H9 (cell line): ENCODE measurements at regions not wholly inside any gene's neighbourhood (a gene's known extent, or its start where the extent isn't known, plus 50 kb on each side); places are given as distances from the start of the nearest gene placed in this dataset.

Experiments
- DNase-seq: peaks from one replicate; pipeline ENCODE4 v3.0.0-alpha.2; 2017
- H2AFZ ChIP-seq: one replicate; pipeline ENCODE4 v1.6.1; 2013; ENCODE audit warnings: mild to moderate bottlenecking, low read length, control low read depth, moderate library complexity
- H2AK5ac ChIP-seq: 2 replicates; pipeline ENCODE4 v1.6.1; 2013; ENCODE audit warnings: low read length, control low read depth, mixed read lengths; ENCODE audit not compliant: insufficient read length
- H2BK120ac ChIP-seq: one replicate; pipeline ENCODE4 v1.6.1; 2013; ENCODE audit warnings: low read depth, mild to moderate bottlenecking, low read length, control low read depth, inconsistent platforms; ENCODE audit not compliant: poor library complexity, severe bottlenecking
- H2BK12ac ChIP-seq: 2 replicates; pipeline ENCODE4 v1.6.1; 2013; ENCODE audit warnings: low read length, control low read depth, mixed read lengths, low read depth; ENCODE audit not compliant: insufficient read length
- H2BK15ac ChIP-seq: 2 replicates; pipeline ENCODE4 v1.6.1; 2013; ENCODE audit warnings: low read depth, low read length, control low read depth
- H2BK20ac ChIP-seq: one replicate; pipeline ENCODE4 v1.6.1; 2013; ENCODE audit warnings: low read depth, mild to moderate bottlenecking, low read length, control low read depth, inconsistent platforms; ENCODE audit not compliant: poor library complexity, severe bottlenecking
- H2BK5ac ChIP-seq: 2 replicates; pipeline ENCODE4 v1.6.1; 2013; ENCODE audit warnings: low read length, control low read depth, mixed read lengths; ENCODE audit not compliant: insufficient read length
- H3K14ac ChIP-seq: 2 replicates; pipeline ENCODE4 v1.6.1; 2013; ENCODE audit warnings: low read length, control low read depth; ENCODE audit not compliant: insufficient read depth
- H3K18ac ChIP-seq: 2 replicates; pipeline ENCODE4 v1.6.1; 2013; ENCODE audit warnings: low read depth, mild to moderate bottlenecking, mixed read lengths, low read length, control low read depth; ENCODE audit not compliant: insufficient read length
- H3K23ac ChIP-seq: 2 replicates; pipeline ENCODE4 v1.6.1; 2013; ENCODE audit warnings: low read length, control low read depth, mixed read lengths, low read depth; ENCODE audit not compliant: insufficient read length
- H3K23me2 ChIP-seq: 2 replicates; pipeline ENCODE4 v1.6.1; 2013; ENCODE audit warnings: low read depth, mild to moderate bottlenecking, mixed read lengths, low read length, control low read depth; ENCODE audit not compliant: insufficient read length, poor library complexity, severe bottlenecking
- H3K27ac ChIP-seq: 2 replicates; pipeline ENCODE4 v1.5.1; 2013; ENCODE audit warnings: low read length, control low read depth, mixed read lengths, low read depth; ENCODE audit not compliant: insufficient read length
- H3K27me3 ChIP-seq: 2 replicates; pipeline ENCODE4 v1.6.1; 2013; ENCODE audit warnings: low read length, control low read depth, inconsistent platforms; ENCODE audit not compliant: insufficient read depth
- H3K4ac ChIP-seq: 2 replicates; pipeline ENCODE4 v1.6.1; 2013; ENCODE audit warnings: low read depth, mild to moderate bottlenecking, control low read depth, inconsistent platforms, low read length, moderate library complexity
- H3K4me1 ChIP-seq: 2 replicates; pipeline ENCODE4 v1.6.1; 2013; ENCODE audit warnings: low read length, control low read depth, inconsistent platforms; ENCODE audit not compliant: insufficient read depth
- H3K4me2 ChIP-seq: 2 replicates; pipeline ENCODE4 v1.6.1; 2013; ENCODE audit warnings: low read length, control low read depth, mixed read lengths; ENCODE audit not compliant: insufficient read length, insufficient read depth
- H3K56ac ChIP-seq: 2 replicates; pipeline ENCODE4 v1.6.1; 2013; ENCODE audit warnings: low read depth, mild to moderate bottlenecking, mixed read lengths, low read length, control low read depth; ENCODE audit not compliant: insufficient read length
- H3K79me1 ChIP-seq: 2 replicates; pipeline ENCODE4 v1.6.1; 2013; ENCODE audit warnings: low read depth, mild to moderate bottlenecking, moderate library complexity, low read length, control low read depth, inconsistent platforms; ENCODE audit not compliant: insufficient read depth, poor library complexity, severe bottlenecking
- H3K79me2 ChIP-seq: 2 replicates; pipeline ENCODE4 v1.6.1; 2013; ENCODE audit warnings: low read length, control low read depth, inconsistent platforms; ENCODE audit not compliant: insufficient read depth
- H3K9ac ChIP-seq: 2 replicates; pipeline ENCODE4 v1.6.1; 2013; ENCODE audit warnings: low read length, control low read depth, mixed read lengths; ENCODE audit not compliant: insufficient read length; ENCODE audit errors: extremely low read depth
- H3K9me3 ChIP-seq: one replicate; pipeline ENCODE4 v1.6.1; 2013; ENCODE audit warnings: low read depth, low read length, inconsistent platforms; ENCODE audit not compliant: control insufficient read depth
- H3T11ph ChIP-seq: one replicate; pipeline ENCODE4 v1.6.1; 2013; ENCODE audit warnings: mild to moderate bottlenecking, low read length, control low read depth, inconsistent platforms
- H4K20me1 ChIP-seq: one replicate; pipeline ENCODE4 v1.6.1; 2013; ENCODE audit not compliant: control insufficient read depth, insufficient read length, insufficient read depth
- H4K5ac ChIP-seq: 2 replicates; pipeline ENCODE4 v1.6.1; 2013; ENCODE audit warnings: low read depth, mild to moderate bottlenecking, mixed read lengths, low read length, control low read depth; ENCODE audit not compliant: insufficient read length
- H4K8ac ChIP-seq: replicated peaks from 2 replicates; pipeline ENCODE4 v1.6.1; 2013; ENCODE audit warnings: low read length, control low read depth, mixed read lengths, low read depth; ENCODE audit not compliant: insufficient read length
- H4K91ac ChIP-seq: 2 replicates; pipeline ENCODE4 v1.6.1; 2013; ENCODE audit warnings: low read depth, mild to moderate bottlenecking, moderate library complexity, mixed read lengths, low read length, control low read depth; ENCODE audit not compliant: insufficient read length
- H3K27ac Mint-ChIP-seq, 3 experiments: 2 replicates in 2 of 3; 3 replicates in 1 of 3; pipeline ENCODE4 v1.8.0; 2020 to 2021; ENCODE audit warnings: mixed read lengths in 3 of 3, mild to moderate bottlenecking in 1 of 3, moderate library complexity in 1 of 3
- H3K27me3 Mint-ChIP-seq: 2 replicates; pipeline ENCODE4 v1.8.0; 2021; ENCODE audit warnings: low read depth, mild to moderate bottlenecking, moderate library complexity, mixed read lengths
- H3K36me3 Mint-ChIP-seq, 3 experiments: 2 replicates in 2 of 3; 3 replicates in 1 of 3; pipeline ENCODE4 v1.8.0; 2020 to 2021; ENCODE audit warnings: low read depth in 3 of 3, mixed read lengths in 3 of 3; ENCODE audit not compliant: insufficient read depth in 1 of 3
- H3K4me1 Mint-ChIP-seq, 2 experiments: 2 replicates each; pipeline ENCODE4 v1.8.0; 2020; ENCODE audit warnings: mixed read lengths in 2 of 2
- H3K4me3 Mint-ChIP-seq, 2 experiments: 2 replicates in 1 of 2; 3 replicates in 1 of 2; pipeline ENCODE4 v1.8.0; 2020 to 2021; ENCODE audit warnings: mild to moderate bottlenecking in 2 of 2, mixed read lengths in 2 of 2, moderate library complexity in 1 of 2
- H3K9me3 Mint-ChIP-seq, 2 experiments: 2 replicates in 1 of 2; 3 replicates in 1 of 2; pipeline ENCODE4 v1.8.0; 2020; ENCODE audit warnings: mild to moderate bottlenecking in 2 of 2, mixed read lengths in 2 of 2, moderate library complexity in 1 of 2
- CTCF ChIP-seq: fragments of 200-600 bp; sonication (generic); conservative IDR thresholded peaks from 3 replicates; pipeline ENCODE4 v1.8.0; 2021; ENCODE audit warnings: antibody characterized with exemption, mild to moderate bottlenecking
- WGBS: extraction: QIAGEN DNeasy Blood & Tissue Kit; methylation state at CpG from one replicate; pipeline ENCODE4 v1.1.7; 2013; ENCODE audit warnings: missing lambda C conversion rate, low lambda C conversion rate, mixed read lengths; ENCODE audit not compliant: insufficient read length; ENCODE audit errors: extremely low coverage; 5-methylcytosine and 5-hydroxymethylcytosine counted together

DNA sequence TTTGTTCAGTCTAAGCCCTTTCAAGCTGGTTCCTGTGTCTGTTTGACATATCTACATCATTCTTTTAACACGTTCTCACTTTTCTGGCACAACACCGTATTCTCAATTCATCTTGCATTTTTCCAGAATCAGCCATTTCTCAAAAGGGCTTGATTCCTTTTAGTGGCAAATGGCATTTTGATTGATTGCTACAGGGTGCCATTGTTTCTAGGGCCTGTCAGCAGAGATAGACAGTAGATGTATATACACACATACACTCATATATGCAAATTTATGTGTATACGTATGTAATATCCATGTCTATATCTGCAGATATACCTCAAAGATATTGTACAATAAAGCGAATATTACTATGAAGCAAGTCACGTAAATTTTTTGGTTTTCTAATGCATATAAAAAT is 367.9 kb upstream of the TNP1 start:
- peaks cover 2% of the 10 kb centered on the region for H3K27me3 Mint-ChIP-seq
- no peaks in the 10 kb centered on the region for H3K4me1 Mint-ChIP-seq
- no peak overlapping the region for H2BK20ac ChIP-seq
- H3K9ac ChIP-seq: no peak overlapping the region
- no peak overlapping the region for H4K5ac ChIP-seq
- no peaks in the 10 kb centered on the region for H3K23me2 ChIP-seq
- DNase-seq: no peak
- H3K23ac ChIP-seq: no peak overlapping the region
- H2BK12ac ChIP-seq: no peak overlapping the region
- H3K4ac ChIP-seq: no peak overlapping the region
- no peak overlapping the region for H3K14ac ChIP-seq
- no peak overlapping the region for H3K27ac ChIP-seq
- H4K8ac ChIP-seq: no peak overlapping the region
- H3K4me2 ChIP-seq: no peak overlapping the region
- no peaks in the 10 kb centered on the region for H3K79me2 ChIP-seq
- no peak overlapping the region for H2BK120ac ChIP-seq
- H3K4me1 ChIP-seq: no peaks in the 10 kb centered on the region
- H3K9me3 Mint-ChIP-seq: no peaks in the 10 kb centered on the region
- H2BK15ac ChIP-seq: no peak overlapping the region
- no peak overlapping the region for H2AFZ ChIP-seq
- H3K56ac ChIP-seq: no peak overlapping the region
- no peak overlapping the region for H3K18ac ChIP-seq
- no peak overlapping the region for H3K27ac Mint-ChIP-seq
- H3K79me1 ChIP-seq: no peaks in the 10 kb centered on the region
- H2BK5ac ChIP-seq: no peak overlapping the region
- H3T11ph ChIP-seq: no peak overlapping the region
- no CpG with 5 or more reads among the region's 5 CpGs for WGBS
- no peaks in the 10 kb centered on the region for H3K9me3 ChIP-seq
- H3K4me3 Mint-ChIP-seq: no peak overlapping the region
- no peak overlapping the region for H2AK5ac ChIP-seq
- no peaks in the 10 kb centered on the region for H4K20me1 ChIP-seq
- H3K36me3 Mint-ChIP-seq: no peaks in the 10 kb centered on the region
- no peaks in the 10 kb centered on the region for H3K27me3 ChIP-seq
- no peak for TF ChIP-seq CTCF
- H4K91ac ChIP-seq: no peak overlapping the region
